GM23248 (cell line): ENCODE measurements at regions not wholly inside any gene's neighbourhood (a gene's known extent, or its start where the extent isn't known, plus 50 kb on each side); places are given as distances from the start of the nearest gene placed in this dataset.

ENCODE experiments used
- EZH2 ChIP-seq: fragments of 200-600 bp; sonication (generic); IDR thresholded peaks from 2 replicates; pipeline ENCODE4 v1.6.1; 2018; ENCODE audit warnings: antibody characterized with exemption, mild to moderate bottlenecking; ENCODE audit not compliant: insufficient read depth, poor library complexity, severe bottlenecking
- EZH2phosphoT487 ChIP-seq: fragments of 200-600 bp; sonication (generic); IDR thresholded peaks from 2 replicates; pipeline ENCODE4 v1.6.1; 2018; ENCODE audit warnings: antibody characterized with exemption, moderate library complexity, mild to moderate bottlenecking, low read depth; ENCODE audit not compliant: insufficient read depth

DNA sequence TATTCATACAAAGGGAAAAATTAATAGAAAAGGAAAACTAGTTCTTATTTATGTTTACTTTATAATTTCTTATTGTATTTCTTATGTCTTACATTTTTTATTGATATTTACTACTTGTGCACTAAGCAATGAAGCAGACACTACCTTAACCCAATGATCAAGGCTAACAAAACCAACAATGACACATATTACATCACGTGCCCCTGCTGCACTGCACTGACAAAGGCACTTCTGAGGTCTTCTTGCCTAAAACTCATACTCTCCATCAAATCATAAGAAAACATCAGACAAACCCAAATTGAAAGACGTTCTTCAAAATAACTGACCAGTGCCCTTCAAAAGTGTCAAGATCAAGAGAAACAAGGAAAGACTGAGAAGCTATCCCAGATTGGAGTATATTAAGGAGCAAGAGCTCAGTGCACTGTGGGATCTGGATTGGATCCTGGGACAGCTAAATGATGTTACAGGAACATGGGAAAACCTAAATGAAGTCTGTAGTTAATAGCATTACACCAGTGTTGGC lies 230.9 kb downstream of the AUH start:
- TF ChIP-seq EZH2 (no peak), EZH2phosphoT487 (no peak)
